Suprapubic skin (tissue), 4 donors: ENCODE measurements at regions not wholly inside any gene's neighbourhood (a gene's known extent, or its start where the extent isn't known, plus 50 kb on each side); places are given as distances from the start of the nearest gene placed in this dataset.

Experiments used
- DNase-seq, 2 donors: peaks; one replicate each; pipeline ENCODE4 v3.0.0-alpha.2; 2019; ENCODE audit warnings: low spot score in 2 of 2
- H3K27ac ChIP-seq: fragments of 200-600 bp; sonication (generic); one replicate; pipeline ENCODE4 v1.5.1; 2019
- H3K27me3 ChIP-seq: fragments of 200-600 bp; sonication (generic); one replicate; pipeline ENCODE4 v1.5.1; 2019
- H3K36me3 ChIP-seq: fragments of 200-600 bp; sonication (generic); one replicate; pipeline ENCODE4 v1.5.1; 2019
- H3K4me1 ChIP-seq: fragments of 200-600 bp; sonication (generic); one replicate; pipeline ENCODE4 v1.5.1; 2019
- H3K4me3 ChIP-seq: fragments of 200-600 bp; sonication (generic); one replicate; pipeline ENCODE4 v1.5.1; 2019; ENCODE audit warnings: mild to moderate bottlenecking
- H3K9me3 ChIP-seq: fragments of 200-600 bp; sonication (generic); one replicate; pipeline ENCODE4 v1.5.1; 2019
- CTCF ChIP-seq, 2 donors: fragments of 200-600 bp in 1 of 2; fragments of 450-650 bp in 1 of 2; sonication (generic) in 1 of 2; IDR thresholded peaks; one replicate each; pipeline ENCODE4 v1.5.1; 2016 to 2019; ENCODE audit warnings: antibody characterized with exemption in 2 of 2, mild to moderate bottlenecking in 1 of 2, moderate library complexity in 1 of 2
- EP300 ChIP-seq: sonication (generic); formaldehyde crosslinking; IDR thresholded peaks from one replicate; pipeline ENCODE4 v1.6.1; 2017; ENCODE audit warnings: antibody characterized with exemption
- POLR2A ChIP-seq, 2 donors: fragments of 450-650 bp; IDR thresholded peaks; one replicate each; pipeline ENCODE4 v1.6.1; 2017; ENCODE audit warnings: antibody characterized with exemption in 2 of 2, mild to moderate bottlenecking in 2 of 2, moderate library complexity in 2 of 2
- POLR2AphosphoS5 ChIP-seq, 3 donors: sonication (generic); formaldehyde crosslinking; IDR thresholded peaks; one replicate each; pipeline ENCODE4 v1.6.1; 2017; ENCODE audit warnings: antibody characterized with exemption in 3 of 3
- WGBS: methylation state at CpG from one replicate; pipeline ENCODE4 v1.1.5; 2018; 5-methylcytosine and 5-hydroxymethylcytosine counted together

DNA sequence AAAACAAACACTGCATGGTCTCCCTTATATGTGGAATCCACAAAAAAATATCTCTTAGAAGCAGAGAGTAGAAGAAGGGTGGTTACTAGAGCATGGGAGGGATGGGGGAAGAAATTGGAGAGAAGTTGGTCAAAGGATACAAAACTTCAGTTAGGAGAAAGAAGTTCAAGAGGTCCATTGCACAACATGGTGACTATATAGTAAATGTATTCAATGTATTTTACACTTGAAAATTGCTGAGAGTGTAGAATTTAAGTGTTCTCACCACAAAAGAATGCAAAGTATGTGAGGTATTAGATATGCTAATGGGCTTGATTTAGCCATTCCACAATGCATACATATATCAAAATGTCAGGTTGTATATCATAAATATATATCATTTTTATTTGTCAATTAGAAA, 232.0 kb upstream of the CELF2 start:
- DNase-seq, result no peak
- H3K4me3 ChIP-seq, result no peak overlapping the region
- H3K27ac ChIP-seq, result no peak overlapping the region
- no peaks in the 10 kb centered on the region for H3K27me3 ChIP-seq
- H3K4me1 ChIP-seq, result no peaks in the 10 kb centered on the region
- TF ChIP-seq POLR2AphosphoS5 (IDR thresholded peaks at IDR 0.05), result no peak
- no peak for TF ChIP-seq POLR2A (IDR thresholded peaks at IDR 0.05)
- TF ChIP-seq CTCF (IDR thresholded peaks at IDR 0.05), result no peak
- TF ChIP-seq EP300, result no peak
- H3K36me3 ChIP-seq, result no peaks in the 10 kb centered on the region
- no peaks in the 10 kb centered on the region for H3K9me3 ChIP-seq

DNA sequence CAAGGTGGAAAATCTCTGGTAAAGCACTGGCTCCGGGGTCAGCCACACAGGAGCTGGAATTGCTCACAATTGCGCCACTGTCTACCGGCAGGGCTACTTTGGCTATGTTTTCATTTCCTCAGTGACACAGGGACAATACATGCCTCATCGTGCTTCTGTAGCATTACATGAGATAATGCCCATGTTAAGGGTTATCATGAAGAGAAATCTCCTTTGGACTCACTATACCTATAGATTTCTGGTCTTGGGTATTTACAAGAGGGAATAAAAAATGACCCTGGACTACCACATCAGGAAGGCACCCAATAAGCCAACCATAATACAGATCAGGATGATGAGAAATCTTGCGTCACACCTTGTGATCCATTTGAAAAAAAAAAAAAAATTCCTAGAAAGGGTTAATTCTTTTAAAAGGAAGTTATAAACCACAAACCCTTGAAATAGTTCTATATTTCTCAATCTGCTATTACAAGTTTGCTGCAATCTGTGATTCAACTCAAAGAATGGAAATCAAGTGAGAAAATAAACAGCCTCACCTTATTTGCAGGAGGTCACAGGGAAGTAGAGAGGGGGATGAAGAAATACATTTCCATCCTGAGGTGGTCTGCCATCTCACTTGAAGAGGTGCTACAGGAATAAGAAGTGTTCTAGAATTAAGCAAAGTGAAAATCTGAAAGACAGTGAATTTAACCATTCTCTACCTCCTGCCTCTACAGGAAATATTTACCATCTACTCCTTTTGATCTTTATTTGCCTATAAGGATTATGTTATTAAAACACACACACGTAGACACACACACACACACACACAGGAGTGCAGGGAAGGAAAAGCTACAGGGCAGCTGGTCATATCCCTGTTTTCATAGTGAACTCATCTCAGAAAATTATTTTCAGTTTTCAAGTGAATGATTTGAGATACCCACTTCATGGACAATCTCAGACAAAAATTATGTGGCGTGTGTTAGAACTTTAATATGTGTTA, 231.3 kb upstream of the CELF2 start:
- Histone ChIP-seq H3K27me3 (no peaks in the 10 kb centered on the region), H3K4me3 (no peak overlapping the region), H3K27ac (no peak overlapping the region), H3K9me3 (no peaks in the 10 kb centered on the region), H3K36me3 (no peaks in the 10 kb centered on the region), H3K4me1 (no peaks in the 10 kb centered on the region)
- DNase-seq, result no peak
- WGBS, result 84% methylated on average over 7 of the region's 7 CpGs
- TF ChIP-seq POLR2A (IDR thresholded peaks at IDR 0.05) (no peak), POLR2AphosphoS5 (IDR thresholded peaks at IDR 0.05) (no peak), EP300 (no peak), CTCF (IDR thresholded peaks at IDR 0.05) (no peak)

GRCh38 chr10:10787586-10787985, 230.1 kb upstream of the CELF2 start:
- no peak for DNase-seq
- H3K27ac ChIP-seq, result no peak overlapping the region
- no peak for TF ChIP-seq POLR2AphosphoS5 (IDR thresholded peaks at IDR 0.05)
- H3K4me1 ChIP-seq, result no peaks in the 10 kb centered on the region
- no peaks in the 10 kb centered on the region for H3K9me3 ChIP-seq
- H3K4me3 ChIP-seq, result no peak overlapping the region
- 51% methylated on average over 4 of the region's 4 CpGs for WGBS
- H3K27me3 ChIP-seq, result no peaks in the 10 kb centered on the region
- no peaks in the 10 kb centered on the region for H3K36me3 ChIP-seq

DNA sequence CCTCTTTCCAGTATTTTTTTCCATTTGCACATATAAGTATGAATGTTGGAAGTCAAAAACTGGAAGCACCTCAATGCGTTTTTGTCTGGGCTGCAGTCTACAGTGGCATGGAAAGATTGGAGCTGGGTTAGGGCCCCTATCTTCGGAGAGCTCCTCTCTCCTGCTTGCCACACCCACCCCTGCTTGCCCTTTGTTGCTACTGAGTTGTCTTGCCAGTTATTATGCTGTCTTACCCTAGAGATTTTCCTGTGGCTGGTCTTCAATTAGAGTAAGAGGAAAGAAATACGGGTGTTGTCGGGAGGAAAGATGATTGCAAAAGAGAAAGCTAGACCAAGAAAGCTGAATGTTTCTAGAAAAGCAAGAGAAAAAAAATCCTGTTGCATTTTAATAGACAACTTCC, 228.9 kb upstream of the CELF2 start:
- TF ChIP-seq POLR2A (IDR thresholded peaks at IDR 0.05) (no peak), CTCF (IDR thresholded peaks at IDR 0.05) (no peak), POLR2AphosphoS5 (IDR thresholded peaks at IDR 0.05) (no peak), EP300 (no peak)
- H3K27ac ChIP-seq, result no peak overlapping the region
- H3K4me1 ChIP-seq, result no peaks in the 10 kb centered on the region
- H3K9me3 ChIP-seq, result no peaks in the 10 kb centered on the region
- 57% methylated on average over 4 of the region's 4 CpGs for WGBS
- H3K4me3 ChIP-seq, result no peak overlapping the region
- no peaks in the 10 kb centered on the region for H3K36me3 ChIP-seq
- no peak for DNase-seq
- H3K27me3 ChIP-seq, result no peaks in the 10 kb centered on the region

- no peak overlapping the region for H3K4me3 ChIP-seq
- H3K27ac ChIP-seq, result no peak overlapping the region
- no peaks in the 10 kb centered on the region for H3K9me3 ChIP-seq
- no peaks in the 10 kb centered on the region for H3K36me3 ChIP-seq
- DNase-seq, result no peak
- no peak for TF ChIP-seq CTCF (IDR thresholded peaks at IDR 0.05)
- no peak for TF ChIP-seq POLR2A (IDR thresholded peaks at IDR 0.05)
- TF ChIP-seq POLR2AphosphoS5 (IDR thresholded peaks at IDR 0.05), result no peak
- TF ChIP-seq EP300, result no peak
- H3K27me3 ChIP-seq, result no peaks in the 10 kb centered on the region
- H3K4me1 ChIP-seq, result peaks cover 8% of the 10 kb centered on the region
- WGBS, result 75% methylated on average over 3 of the region's 3 CpGs
Observed at GRCh38 chr10:10791869-10792268, 225.8 kb upstream of the CELF2 start.
